ENCODE measurements at regions not wholly inside any gene's neighbourhood (a gene's known extent, or its start where the extent isn't known, plus 50 kb on each side); places are given as distances from the start of the nearest gene placed in this dataset.
A peak's percentile ranks its signal among the peaks of the same experiment; 100 is the strongest.
"Not testable (repeated sequence)": the region's sequence is repeated elsewhere in the genome, so short reads cannot be mapped to it uniquely, and the experiment has no call there.

DNA sequence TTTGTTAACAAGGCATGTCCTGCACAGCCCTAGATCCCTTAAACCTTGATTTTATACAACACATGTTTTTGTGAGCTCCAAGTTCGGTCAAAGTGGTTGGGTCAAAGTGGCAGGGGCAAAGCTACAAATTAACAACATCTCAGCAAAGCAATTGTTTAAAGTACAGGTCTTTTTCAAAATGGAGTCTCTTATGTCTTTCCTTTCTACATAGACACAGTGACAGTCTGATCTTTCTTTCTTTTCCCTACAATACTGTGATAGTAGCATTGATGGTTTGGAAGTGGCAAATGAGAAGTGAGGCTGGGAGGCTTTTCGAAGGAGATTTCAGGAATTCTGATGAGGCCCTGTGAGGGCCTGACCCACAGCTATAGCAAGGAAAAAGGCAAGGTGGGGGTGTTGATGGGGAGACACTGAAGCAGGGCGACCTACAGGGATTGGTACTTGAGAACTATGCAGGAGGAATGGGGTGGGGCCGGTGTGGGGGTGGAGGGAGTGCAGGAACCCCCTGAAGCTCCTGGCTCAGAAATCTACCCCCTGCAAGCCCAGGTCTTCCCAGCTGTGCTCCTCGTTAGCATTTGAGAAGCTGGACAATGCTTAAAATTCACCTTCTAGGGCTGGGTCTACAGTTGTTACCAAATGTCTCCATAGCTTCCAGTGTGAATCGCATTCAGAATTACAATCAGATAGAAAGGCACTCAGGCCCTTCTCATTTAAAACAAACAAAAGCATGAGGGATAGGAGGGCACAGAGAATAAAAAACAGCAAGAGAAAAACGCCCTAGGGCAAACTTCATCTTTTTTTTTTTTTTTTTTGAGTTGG lies 102.6 kb upstream of the PPM1J start:
- DNase-seq = no peak

DNA sequence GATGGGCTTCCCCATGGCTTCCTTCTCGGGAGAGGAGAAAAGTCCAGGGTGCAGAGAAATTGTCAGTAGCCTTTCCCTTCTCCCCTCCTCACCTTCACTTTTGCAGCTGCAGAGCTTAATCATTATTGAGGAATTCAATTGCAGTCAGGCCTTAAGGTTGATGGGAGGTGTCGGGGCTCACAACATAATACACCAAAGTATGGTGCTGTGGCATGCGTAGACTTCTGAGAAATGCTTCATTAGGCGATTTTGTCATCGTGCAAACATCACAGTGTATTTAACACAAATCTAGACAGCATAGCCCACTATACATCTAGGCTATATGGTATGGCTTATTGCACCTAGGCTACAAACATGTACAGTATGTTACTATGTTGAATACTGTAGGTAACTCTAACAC lies 100.2 kb upstream of the PPM1J start:
- no peak for DNase-seq

DNA sequence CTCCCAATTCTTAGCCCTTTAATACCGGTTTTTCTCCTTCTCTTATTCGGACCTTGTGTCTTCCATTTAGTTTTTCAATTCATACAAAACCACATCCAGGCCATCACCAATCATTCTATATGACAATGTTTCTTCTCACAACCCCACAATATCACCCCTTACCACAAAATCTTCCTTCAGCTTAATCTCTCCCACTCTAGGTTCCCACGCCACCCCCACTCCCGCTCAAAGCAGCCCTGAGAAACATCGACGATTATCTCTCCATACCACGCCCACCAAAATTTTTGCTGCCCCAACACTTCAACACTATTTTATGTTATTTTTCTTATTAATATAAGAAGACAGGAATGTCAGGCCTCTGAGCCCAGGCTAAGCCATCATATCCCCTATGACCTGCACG lies 99.5 kb upstream of the PPM1J start:
- not testable (repeated sequence) for DNase-seq

DNA sequence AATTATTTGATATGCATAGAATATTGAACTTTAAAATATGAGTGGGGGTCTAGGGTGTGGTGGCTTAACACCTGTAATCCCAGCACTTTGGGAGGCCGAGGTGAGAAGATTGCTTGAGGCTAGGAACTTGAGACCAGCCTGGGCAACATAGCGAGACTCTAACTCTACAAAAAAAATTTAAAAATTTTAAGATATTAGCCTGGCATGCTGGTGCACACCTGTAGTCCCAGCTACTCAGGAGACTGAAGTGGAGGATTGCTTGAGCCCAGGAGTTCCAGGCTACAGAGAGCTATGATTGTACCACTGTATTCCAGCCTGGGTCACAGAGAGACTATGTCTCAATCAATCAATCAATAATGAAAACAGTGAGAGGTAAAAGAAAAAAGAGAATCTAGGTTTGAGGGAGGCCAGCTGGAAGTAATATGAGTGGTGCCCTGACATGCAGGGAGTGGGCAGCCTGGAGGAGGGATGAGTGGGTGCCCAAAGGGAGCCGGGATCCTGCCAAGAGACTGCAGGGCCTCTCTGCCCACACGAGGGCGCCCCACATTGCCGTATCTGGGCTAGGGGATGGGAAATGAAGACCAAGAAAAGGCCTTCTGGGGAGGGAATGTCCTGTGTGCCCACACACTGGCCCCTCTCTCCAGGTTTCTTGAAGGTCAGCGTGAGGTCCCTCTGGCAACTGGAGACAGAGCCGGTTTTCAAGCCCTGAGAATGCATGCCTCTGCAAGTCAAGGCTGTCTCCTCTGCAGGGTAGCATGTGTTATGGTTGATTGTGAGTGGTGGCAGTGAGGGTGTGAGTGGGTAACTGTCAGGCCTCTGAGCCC lies 93.9 kb upstream of the PPM1J start:
- DNase-seq = peak; percentile 45

DNA sequence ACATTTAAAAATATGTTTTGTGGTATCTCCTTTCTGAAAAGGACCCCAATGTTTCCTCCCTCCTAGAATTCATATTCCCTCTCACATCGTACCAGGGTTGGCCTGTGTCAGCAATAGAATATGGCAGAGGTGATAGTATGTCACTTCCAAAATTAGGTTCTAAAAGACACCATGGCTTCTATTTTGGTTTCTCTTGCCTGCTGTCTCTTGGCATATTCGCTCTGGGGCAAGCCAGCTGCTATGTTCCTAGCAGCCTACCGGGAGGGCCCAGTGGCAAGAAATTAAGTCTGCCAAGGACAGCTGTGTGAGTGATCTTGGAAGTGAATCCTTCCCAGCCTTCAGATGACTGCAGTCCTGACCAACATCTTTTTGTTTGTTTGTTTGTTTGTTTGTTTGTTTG lies 92.9 kb upstream of the PPM1J start:
- no peak for DNase-seq

DNA sequence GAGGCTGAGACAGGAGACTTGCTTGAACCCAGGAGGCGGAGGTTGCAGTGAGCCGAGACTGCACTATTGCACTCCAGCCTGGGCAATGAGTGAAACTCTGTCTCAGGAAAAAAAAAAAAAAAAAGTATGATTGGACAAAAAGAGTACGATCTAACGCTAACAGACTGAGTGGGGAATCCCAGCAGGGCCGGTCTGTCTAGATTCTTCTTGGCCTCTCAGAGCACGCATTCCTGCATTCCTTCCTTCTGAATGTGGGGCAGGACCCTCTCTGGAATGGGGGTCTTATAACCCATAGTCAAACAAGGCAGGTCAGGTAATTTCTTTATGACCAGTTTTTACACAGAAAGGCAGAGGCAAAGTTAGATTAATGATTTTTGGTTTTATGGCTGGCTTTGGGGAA lies 92.0 kb upstream of the PPM1J start:
- DNase-seq = no peak

DNA sequence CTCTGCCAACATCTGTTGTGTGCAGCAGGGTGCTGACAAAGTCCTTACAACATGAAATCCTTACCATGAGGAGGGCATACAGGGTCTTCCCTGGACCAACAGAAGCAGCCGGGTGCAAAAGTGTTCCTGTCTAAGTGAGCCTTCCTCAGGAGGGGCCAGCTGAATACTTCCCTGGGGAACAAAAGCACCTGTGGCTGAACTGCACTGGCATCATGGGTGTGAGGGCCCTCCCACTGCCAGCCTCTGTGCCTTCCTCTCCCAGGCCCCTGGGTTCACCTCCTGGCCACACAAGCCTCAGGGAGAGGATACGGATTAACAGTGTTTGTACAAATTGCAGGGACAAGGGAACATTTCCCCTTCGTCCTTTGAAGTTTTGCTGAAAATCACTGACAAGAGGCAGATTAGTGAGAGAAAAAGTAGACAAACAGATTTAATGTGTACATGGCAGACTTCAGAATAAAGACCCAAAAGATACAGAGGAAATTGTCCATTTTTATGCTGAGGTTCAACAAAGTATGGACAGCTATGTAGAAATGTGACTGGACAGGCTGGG lies 91.0 kb upstream of the PPM1J start:
- DNase-seq = no peak

DNA sequence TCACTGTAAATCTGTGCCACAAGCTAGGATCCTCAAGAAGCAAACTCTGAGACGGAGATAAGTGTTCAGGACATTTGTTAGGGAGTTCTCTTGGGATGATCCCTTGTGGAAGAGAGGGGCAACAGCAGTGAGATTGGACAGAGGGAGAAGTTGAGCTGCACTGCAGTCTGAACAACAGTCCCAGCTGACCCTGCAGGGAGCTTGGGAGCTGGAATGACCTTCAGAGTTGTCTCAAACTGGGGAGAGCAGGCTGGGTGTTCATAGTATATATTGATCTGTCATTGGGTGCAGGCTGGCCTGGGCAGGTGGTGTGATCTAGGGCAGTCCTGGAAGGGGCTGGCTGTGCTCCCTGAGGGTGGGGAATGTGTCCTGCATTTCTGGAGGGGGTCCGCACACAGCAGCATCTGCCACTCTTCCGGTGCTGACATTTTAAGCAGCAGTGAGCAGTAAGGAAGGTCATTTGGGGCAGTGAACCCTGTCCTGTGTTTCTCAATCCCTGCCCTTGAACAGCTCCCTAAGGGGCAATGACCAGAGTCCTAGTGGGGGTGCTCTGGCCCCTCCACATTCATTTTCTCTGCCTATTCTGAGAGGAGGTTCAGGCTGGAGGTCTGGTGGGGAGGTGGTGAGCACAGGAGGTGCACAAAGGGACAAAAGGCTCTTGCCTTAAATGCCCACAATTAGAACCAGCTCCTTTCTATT lies 90.2 kb upstream of the PPM1J start:
- no peak for DNase-seq

DNA sequence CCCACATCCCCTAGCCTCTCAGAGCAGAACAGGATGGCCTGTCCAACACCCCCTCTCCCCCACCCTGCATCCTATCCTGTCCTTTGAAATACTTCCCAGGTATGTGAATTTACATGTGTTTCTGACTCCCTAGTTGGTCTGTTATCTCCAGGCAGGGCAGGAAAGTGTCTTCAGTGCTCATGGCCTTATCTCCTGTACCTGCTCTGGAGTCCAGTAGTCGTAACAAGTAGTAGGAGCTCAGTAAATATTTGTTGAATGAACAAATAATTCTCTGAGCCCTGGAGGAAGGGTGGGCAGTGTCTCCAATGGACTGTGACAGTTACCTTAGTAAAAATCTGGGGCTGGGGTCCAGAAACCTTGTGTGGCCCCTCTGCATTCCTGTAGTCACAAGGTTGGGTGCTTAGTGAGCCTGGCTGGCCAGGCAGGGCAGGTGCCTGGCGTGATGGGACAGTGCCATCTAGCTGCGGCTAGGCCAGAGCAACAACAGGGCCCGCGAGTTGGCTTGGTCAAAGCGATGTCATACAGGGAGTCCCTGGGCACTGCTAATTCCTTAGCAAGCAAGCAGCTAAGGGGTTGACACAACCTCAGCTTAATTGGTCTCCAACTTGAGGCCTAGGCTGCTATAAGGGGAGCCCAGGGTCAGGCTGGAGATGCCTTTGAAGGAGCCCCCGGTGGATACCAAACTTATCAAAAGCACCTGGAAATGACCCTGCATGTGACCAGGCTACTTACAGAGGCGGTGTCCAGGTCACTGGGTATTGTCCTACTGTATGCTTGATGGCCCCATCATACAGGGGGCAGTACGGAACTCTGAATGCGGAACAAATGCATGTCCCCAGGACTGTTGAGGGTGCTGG lies 89.0 kb upstream of the PPM1J start:
- DNase-seq = peak; percentile 38

DNA sequence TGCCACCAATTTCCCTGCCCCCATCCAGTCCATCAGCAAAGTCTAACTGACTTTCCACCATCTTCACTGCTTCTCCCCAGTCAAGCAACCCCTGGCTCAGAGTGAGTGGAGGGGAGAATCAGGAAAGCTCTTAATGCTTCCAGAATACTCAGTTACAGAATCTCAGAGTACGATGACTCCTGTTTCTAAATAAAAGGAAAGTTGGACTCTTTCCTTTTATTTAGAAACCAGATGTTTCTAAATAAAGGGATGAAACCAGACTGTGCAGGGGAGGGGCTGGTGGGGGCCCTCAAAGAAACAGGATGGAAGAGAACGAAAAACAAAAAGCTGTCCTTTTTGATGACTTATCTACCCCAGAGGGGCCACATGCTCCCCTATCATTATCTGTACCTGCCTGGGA lies 85.2 kb upstream of the PPM1J start:
- no peak for DNase-seq

DNA sequence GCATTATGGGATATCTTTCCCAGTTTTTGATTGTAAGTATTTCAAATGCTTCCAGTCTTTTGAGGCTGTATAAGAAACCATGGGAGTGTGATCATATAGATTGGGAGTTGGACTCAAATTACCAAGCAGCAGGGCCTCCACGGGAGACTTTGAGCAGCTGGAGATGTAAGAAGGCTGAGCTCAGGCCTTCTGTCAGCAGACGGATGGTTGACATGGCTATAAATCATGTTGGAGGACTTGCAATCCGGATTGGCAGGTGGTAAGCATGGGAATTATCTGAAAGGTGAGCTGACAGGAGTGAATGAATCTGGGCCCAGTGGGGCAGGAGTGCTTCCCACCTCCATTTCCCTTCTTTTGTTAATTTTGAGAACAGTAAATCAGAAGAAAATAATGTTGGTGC lies 83.2 kb upstream of the PPM1J start:
- DNase-seq = no peak

DNA sequence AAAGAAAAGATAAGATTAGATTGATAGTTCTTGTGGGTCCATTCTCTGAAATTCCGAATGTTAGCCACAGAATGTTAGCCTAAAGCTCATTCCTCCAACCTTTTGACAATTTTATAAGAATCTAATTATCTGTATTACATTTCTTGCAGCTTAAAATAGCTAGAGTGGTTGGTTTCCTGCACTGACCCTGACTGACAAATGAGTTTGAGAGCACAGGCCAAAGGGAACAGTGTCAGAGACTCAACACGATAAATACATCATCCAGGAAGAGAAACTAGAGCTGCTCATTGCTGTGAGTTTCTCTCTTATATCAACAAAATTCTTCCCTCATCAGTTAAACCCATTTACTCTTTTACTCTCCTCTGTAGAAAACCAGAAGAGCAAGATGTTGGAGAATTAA lies 82.1 kb upstream of the PPM1J start:
- no peak for DNase-seq

DNA sequence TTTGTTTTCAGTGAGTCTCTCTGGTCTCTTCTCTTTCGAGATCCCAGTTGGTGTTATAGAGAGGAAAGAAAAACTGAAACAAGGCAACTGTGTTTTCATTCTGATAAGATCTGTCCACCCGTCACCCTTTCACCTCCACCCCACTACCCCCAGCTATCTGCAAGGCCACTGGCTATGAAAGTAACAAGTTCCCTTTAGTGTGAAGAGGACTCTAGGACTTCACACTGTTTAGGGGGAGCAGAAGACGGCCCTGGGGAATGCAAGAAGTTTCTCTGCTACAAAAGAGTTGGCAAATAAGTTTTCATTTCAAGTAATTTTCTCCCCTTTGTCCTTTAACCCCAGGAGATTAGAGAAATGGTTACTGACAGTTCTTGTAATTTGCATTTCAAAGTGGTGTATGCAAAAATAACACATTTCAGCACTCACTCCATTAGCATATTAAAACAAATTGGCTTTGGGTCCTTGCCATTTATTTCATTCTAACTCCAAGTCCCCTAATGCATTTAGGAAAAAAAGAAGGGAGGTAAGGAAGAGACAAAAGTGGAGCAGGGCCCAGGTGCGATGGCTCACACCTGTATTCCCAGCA lies 79.6 kb upstream of the PPM1J start:
- DNase-seq = no peak

DNA sequence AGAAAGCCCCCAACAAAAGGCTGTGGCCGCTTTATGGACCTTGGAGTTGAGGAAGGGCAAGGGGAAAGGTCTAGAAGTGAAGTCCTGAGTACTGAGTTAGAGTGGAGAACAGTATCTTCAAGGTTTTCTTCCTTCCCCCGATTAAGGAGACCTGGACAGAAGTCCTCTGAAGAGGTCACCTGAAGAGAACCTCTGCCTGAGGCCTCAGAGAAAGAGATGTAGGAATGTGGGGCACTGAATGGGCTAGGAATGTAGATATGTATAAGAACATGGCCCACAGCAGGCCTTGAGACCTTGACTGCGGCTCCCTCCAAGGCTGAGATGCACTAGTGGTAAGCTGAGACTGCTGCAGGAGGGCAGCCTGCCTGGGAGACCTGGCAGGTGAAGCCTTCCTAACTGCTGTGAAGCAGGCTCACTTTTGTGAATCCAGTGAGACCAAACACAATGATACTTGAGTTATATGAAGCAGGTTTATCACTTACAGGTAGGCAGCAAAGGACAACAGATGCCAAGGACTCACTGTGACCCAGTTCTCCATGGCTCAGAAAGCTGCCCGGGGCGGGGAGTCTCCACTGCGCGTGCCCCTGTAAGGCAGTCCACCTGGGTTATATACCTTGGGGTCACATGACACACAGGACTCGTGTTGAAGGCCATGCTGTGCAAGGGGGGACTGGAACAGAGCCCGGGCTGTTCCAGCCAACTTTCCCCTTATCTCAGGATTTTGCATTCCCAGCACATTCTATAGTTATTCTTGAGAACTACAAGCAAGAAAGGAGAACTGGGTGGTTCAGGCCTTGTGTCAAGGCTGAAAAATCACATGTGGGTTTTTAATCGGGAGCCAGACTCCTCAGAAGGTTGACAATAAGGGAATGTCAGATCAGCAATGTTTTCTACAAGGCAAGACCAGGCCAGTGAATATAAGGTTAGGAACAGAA lies 78.8 kb upstream of the PPM1J start:
- DNase-seq = no peak

DNA sequence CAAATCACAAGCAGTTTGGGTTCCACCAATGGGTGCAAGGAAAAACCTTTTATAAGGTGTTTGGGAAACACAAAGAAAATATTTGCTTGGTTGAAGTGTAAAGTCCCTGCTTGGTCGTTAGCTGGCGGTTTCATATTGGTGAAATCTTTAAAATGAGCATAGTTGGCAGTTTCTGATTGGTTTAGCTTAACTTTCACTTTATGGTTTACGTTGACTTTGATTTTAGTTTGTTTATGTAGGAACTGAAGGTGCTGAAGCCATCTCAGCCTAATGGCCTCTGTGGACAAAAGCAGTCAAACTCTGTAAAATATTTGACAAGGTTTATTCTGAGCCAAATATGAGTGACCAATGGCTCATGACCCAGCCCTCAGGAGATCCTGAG lies 76.6 kb upstream of the PPM1J start:
- no peak for DNase-seq

DNA sequence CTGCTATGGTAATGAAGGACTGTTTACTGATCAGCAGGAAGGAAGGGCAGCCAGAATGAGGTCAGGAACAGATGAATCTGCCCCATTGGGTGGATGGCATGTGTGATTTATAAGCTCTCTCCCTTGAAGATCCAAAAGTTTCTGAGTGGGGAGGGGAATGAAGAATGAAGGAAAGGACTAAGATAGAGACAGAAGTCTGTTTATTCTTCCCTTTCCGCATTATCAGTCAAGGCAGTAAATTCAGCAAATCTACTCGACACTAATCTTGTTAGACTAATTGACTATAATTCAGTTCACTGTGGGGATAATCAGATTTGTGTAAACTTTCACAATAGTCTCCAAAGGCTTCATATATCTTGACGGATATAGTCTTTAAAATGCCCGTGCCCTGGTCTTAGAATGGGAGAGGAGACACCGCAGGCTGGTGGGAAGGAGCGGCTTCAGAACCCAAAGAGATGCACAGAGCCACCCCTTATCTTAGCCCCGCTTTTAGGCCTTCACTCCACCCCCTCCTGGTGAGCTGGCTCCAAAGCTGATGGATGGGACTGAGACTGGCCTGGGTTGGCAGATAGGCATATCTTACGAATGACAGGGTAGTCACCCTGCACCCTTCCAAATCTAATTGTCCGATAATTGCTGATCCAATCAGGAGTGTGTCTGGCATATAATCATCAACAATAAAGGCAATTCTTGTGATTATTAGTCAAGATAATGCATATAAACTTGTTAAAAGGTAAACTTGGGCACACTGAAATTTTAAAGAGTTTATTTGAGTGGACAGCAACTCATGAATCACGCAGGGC lies 76.0 kb upstream of the PPM1J start:
- DNase-seq = no peak

DNA sequence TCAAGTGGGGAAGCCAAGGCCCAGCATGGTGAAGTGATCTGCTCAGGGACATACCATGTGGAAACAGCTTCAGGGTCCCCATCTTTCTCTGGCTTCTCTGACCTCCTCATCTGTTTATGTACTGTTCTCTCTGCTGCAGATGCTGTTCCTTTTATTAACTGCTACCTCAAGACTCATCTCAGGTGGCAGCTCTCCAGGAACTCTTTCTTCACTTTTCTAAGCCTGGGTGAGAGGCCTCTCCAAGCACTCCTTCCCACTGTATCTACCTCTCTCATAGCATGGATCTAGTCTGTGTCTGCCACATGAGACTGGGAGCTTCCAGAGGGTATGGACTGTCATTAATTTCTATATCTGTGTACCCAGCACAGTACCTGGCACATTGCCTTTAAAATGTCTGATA lies 73.4 kb upstream of the PPM1J start:
- DNase-seq = no peak

DNA sequence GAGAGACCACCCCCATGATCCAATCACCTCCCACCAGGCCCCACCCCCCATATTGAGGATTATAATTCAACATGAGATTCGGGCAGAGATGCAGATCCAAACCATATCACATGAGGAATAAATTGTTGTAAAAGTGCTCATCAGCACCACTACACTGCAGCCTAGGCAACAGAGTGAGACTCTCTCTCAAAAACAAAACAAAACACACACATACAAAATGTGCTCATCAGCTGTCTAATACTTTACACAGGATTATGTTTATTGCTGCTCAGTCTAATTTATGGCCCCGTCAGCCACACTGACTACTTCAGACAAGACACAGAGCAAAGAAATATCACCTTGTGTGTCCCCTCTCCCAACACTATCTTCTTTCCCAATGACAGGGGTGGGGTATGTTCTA lies 72.9 kb upstream of the PPM1J start:
- DNase-seq = no peak

DNA sequence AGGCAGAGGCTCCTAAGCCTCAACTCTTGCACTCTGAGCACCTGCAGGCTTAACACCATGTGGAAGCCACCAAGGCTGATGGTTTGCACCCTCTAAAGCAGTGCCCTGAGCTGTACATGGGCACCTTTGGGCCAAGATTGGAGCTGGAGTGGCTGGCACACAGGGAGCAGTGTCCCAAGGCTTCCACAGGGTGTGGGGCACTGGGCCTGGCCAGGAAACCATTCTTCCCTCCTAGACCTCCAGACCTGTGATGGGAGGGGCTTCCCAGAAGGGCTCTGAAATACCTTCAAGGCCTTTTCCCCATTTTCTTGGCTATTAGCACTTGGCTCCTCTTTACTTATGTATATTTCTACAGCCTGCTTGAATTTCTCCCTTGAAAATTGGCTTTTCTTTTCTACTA lies 67.9 kb upstream of the PPM1J start:
- no peak for DNase-seq

Data from CD4-positive, alpha-beta T cell treated with Interleukin-21 for 1 hour (primary cell).